ENCODE measurements at regions not wholly inside any gene's neighbourhood (a gene's known extent, or its start where the extent isn't known, plus 50 kb on each side); places are given as distances from the start of the nearest gene placed in this dataset.

GRCh38 chr10:36057180-36057579 lies 415.1 kb upstream of the FZD8 start:
- TF ChIP-seq CTCF (IDR thresholded peaks at IDR 0.05) (no peak), POLR2A (IDR thresholded peaks at IDR 0.05) (no peak)
